HG03565 (cell line): ENCODE measurements at regions not wholly inside any gene's neighbourhood (a gene's known extent, or its start where the extent isn't known, plus 50 kb on each side); places are given as distances from the start of the nearest gene placed in this dataset.
"Not testable (repeated sequence)": the region's sequence is repeated elsewhere in the genome, so short reads cannot be mapped to it uniquely, and the experiment has no call there.

ENCODE experiments used
- ATAC-seq: cut with Tn5 transposase; IDR thresholded peaks from one replicate; pipeline ENCODE4 v1.9.1; 2021; ENCODE audit warnings: mild to moderate bottlenecking, moderate library complexity; ENCODE audit not compliant: unreplicated experiment

- no peak for ATAC-seq
Observed at GRCh38 chr6:82118150-82118562, 129.4 kb downstream of the IBTK start.

GRCh38 chr6:82114748-82115147 is 132.8 kb downstream of the IBTK start:
- ATAC-seq = no peak

- ATAC-seq = no peak
Observed at GRCh38 chr6:82113231-82113630, 134.3 kb downstream of the IBTK start.

- ATAC-seq = no peak
Observed at GRCh38 chr6:82111818-82112217, 135.7 kb downstream of the IBTK start.

- ATAC-seq = no peak
Observed at GRCh38 chr6:82111114-82111513, 136.4 kb downstream of the IBTK start.

- not testable (repeated sequence) for ATAC-seq
Observed at GRCh38 chr6:82103171-82103570, 144.4 kb downstream of the IBTK start.

GRCh38 chr6:82101374-82102114 is 146.0 kb downstream of the IBTK start:
- not testable (repeated sequence) for ATAC-seq

GRCh38 chr6:82100763-82101162 is 146.8 kb downstream of the IBTK start:
- ATAC-seq = not testable (repeated sequence)

- ATAC-seq = no peak
Observed at GRCh38 chr6:82097676-82098075, 149.9 kb downstream of the IBTK start.

GRCh38 chr6:82095091-82095490 is 152.5 kb downstream of the IBTK start:
- ATAC-seq = no peak

- no peak for ATAC-seq
Observed at GRCh38 chr6:82094166-82094806, 153.3 kb downstream of the IBTK start.

- no peak for ATAC-seq
Observed at GRCh38 chr6:82088978-82089771, 158.4 kb downstream of the IBTK start.

- ATAC-seq = no peak
Observed at GRCh38 chr6:82086944-82087343, 160.6 kb downstream of the IBTK start.

GRCh38 chr6:82085701-82086100 is 161.8 kb downstream of the IBTK start:
- ATAC-seq = no peak

- no peak for ATAC-seq
Observed at GRCh38 chr6:82084324-82084920, 163.1 kb downstream of the IBTK start.

GRCh38 chr6:82083646-82084045 is 163.9 kb downstream of the IBTK start:
- ATAC-seq = no peak

- ATAC-seq = peak; percentile 54
Observed at GRCh38 chr6:82080767-82081166, 166.8 kb downstream of the IBTK start.

- no peak for ATAC-seq
Observed at GRCh38 chr6:82078286-82078908, 169.1 kb downstream of the IBTK start.

GRCh38 chr6:82076916-82077315 is 170.6 kb downstream of the IBTK start:
- no peak for ATAC-seq

GRCh38 chr6:82074556-82074955 is 173.0 kb downstream of the IBTK start:
- ATAC-seq = no peak

- no peak for ATAC-seq
Observed at GRCh38 chr6:82073484-82073883, 174.1 kb downstream of the IBTK start.
